ENCODE measurements at regions not wholly inside any gene's neighbourhood (a gene's known extent, or its start where the extent isn't known, plus 50 kb on each side); places are given as distances from the start of the nearest gene placed in this dataset.
A peak's percentile ranks its signal among the peaks of the same experiment; 100 is the strongest.

DNA sequence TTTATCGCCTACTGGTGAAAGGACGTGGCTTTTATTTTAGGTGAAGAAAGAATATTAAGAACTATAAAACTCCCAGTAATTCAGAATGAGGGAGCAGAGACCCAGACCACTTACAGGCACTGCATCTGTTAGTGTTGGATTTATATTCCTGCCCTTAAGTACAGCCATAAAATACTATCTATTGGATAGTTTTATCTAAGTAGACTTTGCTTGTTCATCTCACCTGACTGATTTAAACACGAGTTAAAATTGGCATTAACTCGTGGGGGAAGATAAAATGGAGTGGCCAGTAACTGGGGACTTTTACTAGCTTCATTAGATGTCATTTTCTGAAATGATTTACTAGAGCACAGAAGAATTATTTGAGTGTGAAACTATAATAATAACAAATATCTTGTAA, 1377.5 kb upstream of the TMEM132C start:
- DNase-seq: no peak
- intact Hi-C loops (cut with DNase I): no loop called here

DNA sequence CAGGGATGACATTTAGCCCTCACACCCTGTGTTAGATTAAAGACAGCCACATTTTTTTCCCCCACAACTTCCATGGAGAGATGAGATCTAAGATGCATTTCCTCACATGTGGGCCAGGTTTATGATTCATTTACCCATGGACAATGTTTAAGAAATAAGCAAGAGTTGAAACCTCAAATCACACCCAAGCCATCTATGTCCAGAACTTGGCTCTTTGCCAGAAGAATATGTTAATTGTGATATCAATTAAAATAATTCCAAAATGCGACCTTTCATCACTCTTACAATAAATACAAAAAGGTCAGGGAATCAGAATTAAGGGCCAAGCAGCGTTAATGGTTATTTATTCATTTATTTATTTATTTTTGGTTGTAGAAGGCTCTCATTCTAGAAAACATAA, 1376.9 kb upstream of the TMEM132C start:
- intact Hi-C loops (cut with DNase I): no loop called here
- no peak for DNase-seq

DNA sequence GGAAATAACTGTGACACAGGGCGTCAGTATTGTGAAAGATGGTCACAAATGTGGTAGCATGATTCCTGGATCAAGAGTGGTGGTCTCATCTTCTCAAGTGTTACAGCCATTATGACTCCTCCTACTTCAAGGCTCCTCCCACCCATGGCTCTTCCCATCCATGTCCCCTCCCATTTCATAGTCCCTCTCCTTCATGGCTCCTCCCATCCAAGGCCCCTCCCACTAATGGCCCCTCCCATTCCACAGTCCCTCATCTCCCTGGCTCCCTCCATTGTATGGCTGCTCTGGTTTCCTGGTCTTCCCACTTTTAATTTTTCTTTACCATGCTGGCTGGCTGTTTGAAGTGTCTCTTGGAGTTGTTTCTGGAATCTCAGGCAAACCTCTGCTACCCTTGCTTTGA, 1375.2 kb upstream of the TMEM132C start:
- DNase-seq: no peak
- intact Hi-C loops (cut with DNase I): no loop called here

DNA sequence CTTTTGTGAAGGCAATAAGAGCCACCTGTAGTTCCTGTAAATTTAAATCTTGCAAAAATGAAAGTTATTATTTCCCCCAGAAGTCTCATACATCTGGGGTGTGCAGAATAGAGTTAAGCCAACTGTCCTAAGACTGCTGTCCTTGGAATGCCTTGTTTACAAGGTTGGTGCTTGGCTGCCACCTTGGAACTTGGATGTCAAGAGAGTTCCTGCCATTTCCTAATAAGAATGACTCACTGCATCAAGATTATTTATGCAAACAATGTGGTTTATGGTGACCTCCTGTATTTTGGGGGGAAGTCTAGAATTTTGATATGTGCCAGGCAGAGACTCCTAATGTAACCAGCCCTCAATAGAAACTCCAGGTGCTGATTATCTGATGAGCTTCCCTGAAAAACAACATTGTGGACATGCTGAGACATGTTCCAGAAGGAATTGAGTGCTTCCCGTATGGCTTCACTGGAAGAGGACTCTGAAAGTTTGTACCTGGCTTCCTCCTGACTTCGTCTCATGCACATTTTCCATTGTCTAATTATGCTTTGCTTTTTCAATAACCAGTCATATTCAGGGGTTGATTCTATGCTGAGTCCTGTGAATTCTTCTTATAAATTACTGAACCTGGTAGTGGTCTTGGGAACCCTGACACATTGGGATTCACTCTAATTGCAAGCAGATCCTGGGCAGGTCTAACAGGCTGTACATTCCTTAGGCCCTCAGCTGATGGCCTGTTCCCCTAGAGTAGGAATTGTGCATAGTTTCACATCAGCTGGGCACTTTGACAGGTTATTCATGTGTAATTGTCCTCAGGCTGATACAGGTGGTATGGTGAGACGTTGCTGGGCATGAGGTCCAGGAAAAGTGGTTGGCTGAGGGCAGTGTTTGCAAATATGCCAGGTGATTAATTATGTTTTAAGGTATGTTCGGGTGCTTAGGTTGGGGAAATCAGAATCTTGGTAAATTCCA, 1370.7 kb upstream of the TMEM132C start:
- intact Hi-C loops (cut with DNase I): no loop called here
- no peak for DNase-seq

DNA sequence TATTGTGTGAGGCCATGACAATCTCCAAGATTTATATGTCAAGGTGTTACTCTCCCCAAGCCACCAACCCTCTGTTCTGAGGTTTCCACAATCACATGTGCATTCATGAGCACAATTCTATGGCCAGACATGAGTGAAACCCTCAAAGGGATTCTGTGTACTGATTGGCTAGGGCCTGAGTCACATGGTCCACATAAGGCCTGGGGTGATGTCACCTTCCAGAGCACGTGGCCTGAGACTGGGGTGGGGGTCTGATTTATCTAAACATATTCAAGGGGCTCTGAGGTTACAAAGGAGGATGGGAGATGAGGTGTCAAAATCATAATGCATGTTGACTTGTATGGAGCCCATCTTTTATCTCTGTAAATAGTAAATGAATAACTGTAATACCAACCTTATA, 1369.9 kb upstream of the TMEM132C start:
- no peak for DNase-seq

DNA sequence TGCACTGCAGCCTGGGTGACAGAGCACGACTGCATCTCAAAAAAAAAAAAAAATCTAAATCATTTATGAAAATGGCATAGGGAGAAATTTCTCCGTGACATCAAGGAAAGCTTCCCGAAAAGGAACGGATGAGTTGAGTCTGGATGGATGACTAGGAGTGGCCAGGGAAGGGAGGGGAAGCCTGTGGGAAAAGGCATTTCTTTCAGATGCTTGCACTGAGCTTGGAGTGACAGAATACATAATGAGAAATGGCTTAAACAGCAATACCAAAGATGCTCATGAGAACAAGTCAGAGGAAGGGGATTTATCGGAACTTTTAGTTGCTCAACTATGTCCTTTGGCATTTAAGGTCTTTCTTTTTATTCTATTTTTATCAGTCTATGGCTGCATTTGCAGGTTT, 1369.2 kb upstream of the TMEM132C start:
- no peak for DNase-seq
- intact Hi-C loops (cut with DNase I): no loop called here

More for the DNA sequence above, 1369.9 kb upstream of the TMEM132C start:
- intact Hi-C loops (cut with DNase I): no loop called here

DNA sequence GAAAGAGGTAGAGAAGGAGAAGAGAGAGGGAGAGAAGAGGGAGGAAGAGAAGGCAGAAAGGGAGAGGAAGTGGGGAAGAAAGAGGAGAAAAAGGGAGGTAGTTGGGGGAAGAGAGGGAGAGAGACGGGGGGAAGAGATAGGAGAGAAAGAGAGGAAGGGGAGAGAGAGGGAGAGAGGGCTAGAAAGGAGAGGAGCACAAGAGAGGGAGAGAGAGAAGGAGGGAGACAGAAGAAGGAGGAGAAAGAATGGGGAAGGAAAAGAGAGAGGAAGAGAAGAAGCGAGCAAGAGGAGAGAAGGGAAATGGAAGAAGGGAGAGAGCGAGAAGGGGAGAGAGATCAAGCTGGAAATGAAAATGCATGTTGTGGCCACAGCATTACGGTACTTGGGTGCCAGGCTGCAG, 1368.4 kb upstream of the TMEM132C start:
- DNase-seq: no peak
- intact Hi-C loops (cut with DNase I): no loop called here

DNA sequence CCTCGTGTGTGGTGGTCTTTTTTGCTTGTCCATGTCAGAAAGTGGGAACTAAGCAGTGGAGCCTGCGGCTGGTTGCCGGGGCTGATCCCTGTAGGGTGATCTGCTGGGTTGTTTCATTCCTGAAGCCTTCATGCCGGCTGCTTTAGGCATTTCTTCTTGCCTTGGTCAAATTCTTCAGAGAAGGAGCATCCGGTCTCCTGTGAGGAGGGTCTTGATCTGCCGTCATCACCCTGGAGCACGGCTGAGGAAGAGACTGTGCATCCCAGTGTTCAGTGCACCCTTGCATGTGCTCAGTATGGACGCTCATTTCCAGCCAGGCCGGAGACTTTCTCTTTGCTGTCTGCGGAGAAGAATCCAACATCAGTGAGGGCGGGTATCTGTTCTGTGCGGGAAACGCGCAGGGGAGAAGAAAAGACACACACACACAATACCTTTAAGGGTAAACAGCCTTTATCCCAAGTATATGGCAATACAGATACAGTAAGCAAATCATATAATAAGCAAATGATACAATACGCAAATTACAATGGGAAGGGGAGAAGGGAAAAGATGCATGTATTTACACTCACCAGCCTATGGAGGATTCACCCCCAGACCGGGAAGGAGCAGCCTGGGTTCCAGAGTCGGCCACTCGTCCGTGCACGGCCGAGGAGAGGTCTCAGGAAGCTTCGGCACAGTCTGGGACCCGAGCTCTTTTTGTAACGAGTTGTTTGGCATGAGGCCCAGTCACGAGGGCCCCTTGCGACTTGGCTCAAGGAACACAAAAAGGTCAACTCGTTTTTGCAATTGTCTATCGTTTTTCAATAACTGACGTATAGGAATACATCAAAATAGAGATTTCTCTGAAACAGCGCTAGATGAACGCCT, 1366.8 kb upstream of the TMEM132C start:
- intact Hi-C loops (cut with DNase I): no loop called here
- no peak for DNase-seq

DNA sequence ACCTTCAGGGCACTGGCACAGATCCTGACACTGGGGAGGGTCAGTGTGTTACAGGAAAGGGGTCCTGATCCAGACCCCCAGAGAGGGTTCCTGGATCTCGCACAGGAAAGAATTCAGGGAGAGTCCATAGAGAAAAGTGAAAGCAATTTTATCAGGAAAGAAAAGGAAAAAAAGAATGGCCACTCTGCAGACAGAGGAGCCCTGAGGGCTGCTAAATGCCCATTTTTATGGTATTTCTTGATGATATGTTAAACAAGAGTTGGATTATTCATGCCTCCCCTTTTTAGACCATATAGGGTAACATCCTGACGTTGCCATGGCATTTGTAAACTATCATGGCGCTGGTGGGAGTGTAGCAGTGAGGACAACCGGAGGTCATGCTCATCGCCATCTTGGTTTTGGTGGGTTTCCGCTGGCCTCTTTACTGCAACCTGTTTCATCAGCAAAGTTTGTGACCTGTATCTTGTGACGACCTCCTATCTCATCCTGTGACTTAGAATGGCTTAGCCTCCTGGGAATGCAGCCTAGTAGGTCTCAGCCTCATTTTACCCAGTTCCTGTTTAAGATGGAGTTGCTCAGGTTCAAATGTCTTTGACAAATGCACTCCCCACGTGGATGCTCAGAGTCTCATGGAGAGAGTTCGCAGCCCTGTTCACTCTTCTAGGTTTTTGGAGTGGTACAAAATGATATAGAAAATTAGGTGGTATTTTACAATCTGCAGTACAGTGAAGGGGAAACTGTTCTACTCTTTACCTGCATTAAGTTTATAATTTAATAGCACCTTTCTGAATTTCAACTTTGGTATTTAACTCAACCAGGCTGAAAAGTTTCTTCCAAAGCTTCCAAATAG, 1363.7 kb upstream of the TMEM132C start:
- intact Hi-C loops (cut with DNase I): no loop called here
- no peak for DNase-seq

DNA sequence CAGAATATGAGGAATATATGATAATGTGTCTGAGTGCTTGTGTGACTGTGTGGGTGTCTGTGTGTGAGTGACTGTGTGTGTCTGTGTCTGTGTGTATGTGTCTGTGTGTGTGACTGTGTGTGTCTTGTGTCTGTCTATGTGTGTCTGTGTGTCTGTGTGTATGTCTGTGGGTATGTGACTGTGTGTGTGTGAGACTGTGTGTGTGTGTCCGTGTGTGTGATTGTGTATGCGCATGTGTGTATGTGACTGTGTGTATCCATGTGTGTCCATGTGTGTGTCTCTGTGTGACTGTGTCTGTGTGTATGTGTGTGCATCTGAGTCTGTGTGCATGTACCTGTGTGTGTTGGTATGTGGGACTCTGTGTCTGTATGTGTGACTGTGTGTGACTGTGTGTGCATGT, 1361.2 kb upstream of the TMEM132C start:
- DNase-seq: no peak
- intact Hi-C loops (cut with DNase I): no loop called here

DNA sequence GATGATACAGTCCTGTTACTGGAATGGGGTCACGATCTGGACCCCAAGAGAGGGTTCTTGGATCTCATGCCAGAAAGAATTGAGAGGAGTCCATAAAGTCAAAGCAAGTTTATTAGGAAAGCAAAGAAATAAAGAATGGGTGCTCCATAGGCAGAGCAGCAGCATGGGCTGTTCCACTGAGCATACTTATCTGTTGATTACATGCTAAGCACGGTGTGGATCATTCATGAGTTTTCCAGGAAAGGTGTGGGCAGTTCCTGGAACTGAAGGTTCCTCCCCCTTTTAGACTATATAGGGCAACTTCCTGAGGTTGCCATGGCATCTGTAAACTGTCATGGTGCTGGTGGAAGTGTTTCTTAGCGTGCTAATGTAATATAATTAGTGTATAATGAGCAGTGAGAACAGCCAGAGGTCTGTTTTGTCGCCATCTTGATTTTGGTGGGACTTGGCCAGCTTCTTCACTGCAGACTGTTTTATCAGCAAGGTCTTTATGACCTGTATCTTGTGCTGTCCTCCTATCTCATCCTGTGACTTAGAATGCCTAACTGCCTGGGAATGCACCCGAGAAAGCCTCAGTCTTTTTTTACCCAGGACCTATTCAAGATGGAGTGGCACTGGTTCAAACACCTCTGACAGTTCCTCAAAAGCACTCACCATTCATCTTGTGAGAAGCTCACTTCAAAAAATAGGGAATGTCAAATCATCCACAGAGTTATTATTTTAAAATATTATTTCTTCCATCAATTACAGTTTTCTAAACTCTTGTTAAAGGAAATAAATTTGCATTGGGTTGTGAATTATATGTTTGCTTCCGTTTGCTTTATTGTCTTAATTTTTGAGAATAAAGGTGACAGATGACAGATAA, 1358.8 kb upstream of the TMEM132C start:
- intact Hi-C loops (cut with DNase I): no loop called here
- no peak for DNase-seq

DNA sequence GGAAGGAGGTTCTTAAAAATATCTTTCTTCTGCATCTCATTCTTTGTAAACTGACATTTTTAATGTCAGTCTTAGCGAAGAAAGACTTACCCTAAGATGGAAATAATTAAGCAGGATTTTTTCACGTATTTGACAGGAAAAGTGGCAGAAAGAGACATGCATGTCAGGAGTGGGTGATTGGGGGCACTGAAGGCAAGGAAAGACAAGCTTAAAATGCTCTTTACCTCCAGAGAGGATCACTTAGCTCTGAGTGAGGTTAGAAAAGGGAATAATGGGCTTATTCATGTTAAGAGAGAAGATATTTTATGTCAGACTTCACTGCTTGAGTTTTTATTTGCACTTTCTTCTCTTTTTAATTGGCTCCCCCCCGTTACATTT, 1358.2 kb upstream of the TMEM132C start:
- intact Hi-C loops (cut with DNase I): no loop called here
- DNase-seq: no peak

DNA sequence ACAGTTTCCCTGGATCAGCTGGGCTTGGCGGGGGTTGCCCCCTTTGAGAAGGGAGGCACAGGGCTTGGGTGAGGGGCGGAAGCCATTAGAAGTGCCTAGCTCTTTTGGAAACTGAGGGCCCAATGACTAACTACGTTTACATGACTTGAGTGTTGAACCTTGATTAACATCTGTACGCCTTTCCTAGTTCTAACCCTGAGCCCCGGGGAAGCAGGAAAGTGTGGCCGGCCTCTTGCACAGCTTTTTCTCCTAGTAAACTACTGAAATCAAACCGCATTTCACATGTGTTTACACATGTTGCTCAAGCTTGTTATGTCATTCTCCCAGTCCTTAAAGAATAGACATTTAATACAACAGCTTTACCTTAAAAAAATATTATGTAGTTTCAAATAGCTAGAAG, 1356.4 kb upstream of the TMEM132C start:
- DNase-seq: no peak
- intact Hi-C loops (cut with DNase I): no loop called here

DNA sequence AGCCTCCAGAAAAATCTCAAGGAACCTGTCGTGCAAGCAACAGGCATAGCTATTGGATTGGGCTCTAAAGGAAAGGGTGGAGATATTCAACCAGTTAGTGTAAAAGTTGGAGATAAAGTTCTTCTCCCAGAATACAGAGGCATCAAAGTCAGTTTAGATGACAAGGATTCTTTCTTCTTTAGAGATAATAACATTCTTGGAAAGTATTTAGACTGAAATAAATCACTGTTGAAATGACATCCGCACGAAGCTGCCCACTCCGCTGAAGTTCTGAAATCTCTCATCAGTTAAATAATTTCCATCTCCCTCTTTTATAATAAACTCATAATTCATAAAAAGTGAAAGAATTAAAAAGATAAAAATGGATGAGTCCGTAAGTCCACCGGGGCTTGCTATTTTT, 1354.9 kb upstream of the TMEM132C start:
- no peak for DNase-seq
- intact Hi-C loops (cut with DNase I): no loop called here

DNA sequence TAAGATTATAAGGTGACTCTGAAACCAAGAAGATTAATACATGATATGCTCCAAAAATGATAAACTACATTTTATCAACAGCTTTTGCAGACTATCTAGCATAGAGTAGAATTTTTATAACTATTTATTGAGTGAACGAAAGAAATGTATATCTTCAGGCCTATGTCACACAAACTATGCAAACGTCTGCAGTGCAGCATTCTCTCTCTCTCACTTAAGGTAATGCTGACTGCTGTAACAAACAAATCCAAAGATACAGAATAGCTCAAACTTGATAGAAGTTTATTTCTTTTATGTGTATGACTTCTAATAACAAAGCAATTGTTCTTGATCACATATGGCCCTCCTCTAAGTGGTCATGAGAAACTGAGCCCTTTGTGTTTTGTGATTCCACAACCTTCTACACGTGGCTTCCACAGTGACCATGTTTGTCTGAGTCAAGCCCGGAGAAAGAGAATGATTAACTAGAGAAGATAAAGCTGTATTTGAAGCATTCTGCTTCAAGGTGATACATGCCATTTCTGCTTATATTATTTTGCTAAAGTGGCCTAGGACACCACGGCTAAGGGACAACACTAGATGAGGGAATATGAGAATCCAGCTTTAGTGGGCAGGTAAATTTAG, 1352.7 kb upstream of the TMEM132C start:
- no peak for DNase-seq
- intact Hi-C loops (cut with DNase I): no loop called here

DNA sequence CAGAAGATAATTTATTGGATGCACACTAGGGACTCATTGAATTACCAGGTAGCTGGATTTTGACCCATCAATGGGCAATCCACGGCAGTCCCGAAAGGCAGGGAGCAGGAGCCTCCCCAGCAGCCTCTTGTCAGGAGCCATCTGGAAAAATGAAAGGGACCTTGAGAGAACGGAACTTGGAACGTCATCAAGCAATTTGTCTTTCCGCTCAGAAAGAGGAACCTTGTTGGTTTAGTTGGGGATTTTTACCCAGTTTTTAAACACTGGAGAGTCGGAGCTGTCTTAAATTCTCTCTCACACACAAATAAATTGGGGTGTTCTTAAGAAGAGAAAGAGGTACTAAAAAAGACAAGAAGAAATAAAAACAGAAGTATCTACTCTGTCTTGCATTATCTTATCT, 1351.7 kb upstream of the TMEM132C start:
- intact Hi-C loops (cut with DNase I): no loop called here
- DNase-seq: no peak

DNA sequence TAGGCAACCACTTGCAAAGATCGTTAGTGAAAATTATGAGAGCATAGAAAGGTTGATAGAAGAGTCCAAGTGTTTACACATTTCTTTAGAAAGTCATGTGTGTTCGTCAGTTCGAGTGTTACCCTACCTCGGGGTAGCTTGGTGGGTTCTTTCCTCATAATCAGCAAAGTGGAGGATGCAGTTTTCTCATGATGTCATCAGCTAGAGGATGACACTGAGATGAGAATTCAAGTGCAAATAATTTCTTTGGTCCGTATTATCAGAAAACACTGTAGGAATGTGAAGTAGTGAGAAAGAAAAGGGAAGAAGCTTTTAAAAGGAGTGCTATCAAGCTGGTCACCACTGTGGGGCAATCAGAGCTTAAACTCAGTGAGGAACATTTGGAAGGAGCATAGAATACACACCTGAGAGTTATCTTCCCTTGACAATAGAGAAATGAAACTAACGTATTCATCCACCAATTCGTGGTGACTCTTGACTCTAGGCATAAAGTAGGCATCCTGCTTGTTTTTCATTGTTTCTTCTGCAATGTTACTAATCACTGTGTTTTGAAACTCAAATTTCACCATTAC, 1340.9 kb upstream of the TMEM132C start:
- no peak for DNase-seq
- intact Hi-C loops (cut with DNase I): no loop called here

DNA sequence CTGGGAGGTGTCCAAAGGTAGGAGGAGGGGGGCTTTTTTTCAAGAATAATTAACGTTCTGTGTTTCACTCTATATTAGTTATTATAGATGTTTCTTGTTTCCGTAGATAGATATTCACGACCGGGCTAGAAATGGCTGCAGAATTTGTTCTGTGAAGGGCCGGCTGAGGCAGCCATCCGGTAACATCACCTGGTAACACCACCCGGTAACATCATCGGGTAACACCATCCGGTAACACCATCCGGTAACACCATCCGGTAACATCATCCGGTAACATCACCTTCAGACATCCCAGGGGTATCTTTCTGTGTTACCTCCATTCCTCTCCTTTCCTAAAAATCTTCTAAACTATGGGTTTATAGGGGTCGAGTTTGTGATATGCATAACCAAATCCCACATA, 1336.7 kb upstream of the TMEM132C start:
- peak in 1 of 10 donors; percentile 68 for DNase-seq
- intact Hi-C loops (cut with DNase I): no loop called here

DNA sequence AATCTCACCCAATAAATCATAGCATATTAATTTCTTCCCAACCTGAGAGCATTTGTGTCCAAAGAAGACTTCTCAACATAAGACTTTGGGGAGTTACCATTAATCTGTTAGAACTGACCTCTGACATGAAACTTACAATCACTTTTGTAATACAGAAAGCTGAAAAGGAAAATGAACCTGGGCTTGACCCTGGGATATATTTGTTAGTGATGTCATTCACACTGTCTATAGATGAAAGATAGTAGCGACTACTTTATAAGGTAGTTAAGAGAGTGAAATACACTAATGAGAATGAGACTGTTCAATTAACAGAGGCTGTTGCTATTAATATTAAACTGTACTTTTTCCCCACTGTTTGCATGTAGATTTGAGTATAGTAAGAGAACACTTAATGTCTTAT, 1334.8 kb upstream of the TMEM132C start:
- intact Hi-C loops (cut with DNase I): no loop called here
- DNase-seq: no peak
